ENCODE measurements at regions not wholly inside any gene's neighbourhood (a gene's known extent, or its start where the extent isn't known, plus 50 kb on each side); places are given as distances from the start of the nearest gene placed in this dataset.
"Not testable (repeated sequence)": the region's sequence is repeated elsewhere in the genome, so short reads cannot be mapped to it uniquely, and the experiment has no call there.

GRCh38 chr6:67462725-67463124, 1172.4 kb upstream of the ADGRB3 start:
- DNase-seq, result not testable (repeated sequence)

DNA sequence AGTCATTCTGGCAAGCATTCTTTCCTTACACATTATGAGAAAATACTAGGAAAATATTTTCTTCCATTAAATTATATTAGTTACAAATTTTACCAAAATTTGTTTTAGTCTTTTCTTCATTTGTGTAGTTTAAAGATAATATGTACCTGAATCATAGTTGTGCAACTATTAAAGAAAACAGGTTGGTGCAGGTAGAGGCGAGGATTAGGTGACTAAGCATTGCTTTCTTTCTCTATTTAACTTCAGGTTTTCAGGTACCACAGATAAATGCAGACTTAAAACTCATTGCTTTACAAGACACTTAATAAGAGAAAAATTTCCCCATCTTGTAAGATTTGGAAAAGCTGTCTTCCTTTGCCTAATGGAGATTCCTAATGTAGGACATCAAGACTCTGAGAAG, 1175.5 kb upstream of the ADGRB3 start:
- no peak for DNase-seq

DNA sequence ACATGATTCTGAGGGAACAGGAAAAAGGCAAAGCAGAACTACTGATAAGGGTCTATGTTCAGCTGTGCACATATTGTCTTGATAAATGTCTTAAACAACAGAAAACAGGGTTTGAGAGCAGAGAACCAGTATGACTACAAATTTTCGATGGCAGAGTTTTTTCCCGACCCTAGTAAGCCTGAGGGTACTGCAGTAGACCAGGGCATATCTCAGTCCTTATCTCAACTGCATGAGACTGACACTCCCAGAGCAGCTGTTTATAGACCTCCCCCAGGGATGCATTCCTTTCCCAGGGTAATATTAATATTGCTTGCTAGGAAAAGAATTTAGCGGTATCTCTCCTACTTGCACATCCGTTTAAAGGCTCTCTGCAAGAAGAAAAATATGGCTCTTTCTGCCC, 1176.8 kb upstream of the ADGRB3 start:
- DNase-seq, result no peak

DNA sequence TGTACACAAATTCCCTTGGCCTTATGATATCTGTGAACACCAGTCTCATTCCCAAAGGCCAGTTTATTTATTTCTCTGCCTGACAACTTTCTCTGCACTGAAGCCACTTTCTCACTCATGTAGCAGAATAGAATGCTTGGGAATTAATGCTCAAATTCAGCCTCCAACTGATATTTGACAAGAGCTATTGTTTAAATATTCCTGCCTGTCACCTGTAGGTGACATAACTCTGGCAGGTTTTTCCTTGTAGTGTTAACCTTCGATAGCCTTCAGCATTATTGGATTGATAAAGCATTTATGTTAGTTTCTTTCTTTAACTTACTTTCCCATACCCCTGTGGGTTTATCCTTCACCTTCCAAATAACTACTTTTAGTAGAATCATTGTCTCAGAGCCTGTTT, 1183.2 kb upstream of the ADGRB3 start:
- no peak for DNase-seq

DNA sequence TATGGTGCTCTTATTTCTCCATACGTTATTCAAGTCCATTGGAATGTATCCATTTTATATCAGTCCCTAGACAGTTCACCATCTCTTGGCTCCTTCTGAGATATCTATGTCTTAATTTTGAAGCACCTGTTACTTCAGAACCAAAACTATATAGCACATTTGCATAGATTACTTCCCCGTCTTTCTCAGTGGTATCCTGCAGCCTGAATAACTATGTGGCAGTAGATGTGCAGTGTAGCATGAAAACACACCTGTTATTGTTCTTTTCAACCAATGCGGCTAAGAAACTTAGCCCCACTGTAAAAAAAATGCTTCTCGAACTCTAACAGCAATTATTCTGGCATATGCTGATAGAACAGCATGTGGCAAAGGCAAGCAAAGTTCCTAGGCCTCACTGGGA, 1184.4 kb upstream of the ADGRB3 start:
- DNase-seq, result no peak

GRCh38 chr6:67449602-67450001, 1185.5 kb upstream of the ADGRB3 start:
- DNase-seq, result no peak

GRCh38 chr6:67433124-67433523, 1202.0 kb upstream of the ADGRB3 start:
- DNase-seq, result no peak

DNA sequence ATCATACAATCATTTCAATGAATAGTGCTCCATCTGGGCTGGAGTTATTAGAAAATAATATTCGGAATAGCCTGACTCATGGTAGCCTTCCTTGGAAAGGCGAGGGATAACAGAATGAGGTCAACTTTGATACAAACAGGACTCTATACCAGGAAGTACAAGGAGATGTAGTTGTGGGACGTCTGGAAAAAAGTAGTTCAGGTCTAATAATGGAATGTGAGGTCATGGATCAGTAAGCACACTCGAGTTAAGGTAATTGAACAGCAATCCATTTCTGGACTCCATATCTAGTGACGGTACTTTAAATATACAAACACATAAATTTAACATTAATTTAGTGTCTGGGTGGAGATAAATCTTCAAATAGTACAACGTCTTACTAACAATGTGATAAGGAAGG, 1204.0 kb upstream of the ADGRB3 start:
- DNase-seq, result no peak

DNA sequence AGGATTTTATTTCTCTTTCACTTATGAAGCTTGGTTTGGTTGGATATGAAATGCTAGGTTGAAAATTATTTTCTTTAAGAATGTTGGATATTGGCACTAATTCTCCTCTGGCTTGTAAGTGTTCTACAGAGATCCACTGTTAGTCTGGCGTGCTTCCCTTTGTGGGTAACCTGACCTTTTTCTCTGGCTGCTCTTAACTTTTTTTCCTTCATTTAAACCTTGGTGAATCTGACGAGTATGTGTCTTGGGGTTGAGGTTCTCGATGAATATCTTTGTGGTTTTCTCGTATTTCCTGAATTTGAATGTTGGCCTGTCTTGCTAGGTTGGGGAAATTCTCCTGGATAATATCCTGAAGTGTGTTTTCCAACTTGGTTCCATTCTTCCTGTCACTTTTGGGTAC, 1208.4 kb upstream of the ADGRB3 start:
- not testable (repeated sequence) for DNase-seq

GRCh38 chr6:67412035-67412434, 1223.0 kb upstream of the ADGRB3 start:
- no peak for DNase-seq

DNA sequence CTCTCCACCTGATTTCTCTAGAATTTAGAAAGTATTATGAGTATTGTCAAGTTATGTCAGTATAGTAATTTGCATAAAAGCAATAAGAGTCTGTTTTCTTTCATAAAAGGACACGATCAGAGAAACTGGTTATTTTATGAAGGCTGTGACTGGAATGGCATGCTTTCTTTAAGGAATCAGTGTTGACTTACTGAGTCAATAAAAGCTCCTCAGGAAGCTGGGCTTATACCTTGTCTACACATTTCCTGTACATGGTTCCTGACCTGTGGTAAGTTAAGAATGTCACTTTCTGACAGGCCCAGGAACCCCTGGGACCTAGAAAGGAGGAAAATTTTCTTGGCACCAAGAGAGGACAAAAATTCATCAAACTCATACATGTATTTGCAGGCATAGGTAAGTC, 1224.0 kb upstream of the ADGRB3 start:
- DNase-seq, result no peak

GRCh38 chr6:67394254-67394653, 1240.8 kb upstream of the ADGRB3 start:
- no peak for DNase-seq

DNA sequence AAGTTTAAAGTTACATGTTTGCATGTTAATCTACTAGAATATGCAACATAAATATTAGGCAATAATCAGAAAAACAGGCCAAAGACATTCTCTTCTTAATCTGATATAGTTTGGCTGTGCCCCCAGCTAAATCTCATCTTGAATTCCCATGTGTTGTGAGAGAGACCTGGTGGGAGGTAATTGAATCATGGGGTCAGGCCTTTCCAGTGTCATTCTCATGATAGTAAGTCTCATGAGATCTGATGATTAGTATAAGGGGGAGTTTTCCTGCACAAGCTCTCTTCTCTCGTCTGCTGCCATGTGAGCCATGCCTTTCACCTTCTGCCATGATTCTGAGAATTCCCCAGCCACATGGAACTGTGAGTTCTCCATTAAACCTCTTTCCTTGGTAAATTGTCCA, 1241.7 kb upstream of the ADGRB3 start:
- DNase-seq, result no peak

DNA sequence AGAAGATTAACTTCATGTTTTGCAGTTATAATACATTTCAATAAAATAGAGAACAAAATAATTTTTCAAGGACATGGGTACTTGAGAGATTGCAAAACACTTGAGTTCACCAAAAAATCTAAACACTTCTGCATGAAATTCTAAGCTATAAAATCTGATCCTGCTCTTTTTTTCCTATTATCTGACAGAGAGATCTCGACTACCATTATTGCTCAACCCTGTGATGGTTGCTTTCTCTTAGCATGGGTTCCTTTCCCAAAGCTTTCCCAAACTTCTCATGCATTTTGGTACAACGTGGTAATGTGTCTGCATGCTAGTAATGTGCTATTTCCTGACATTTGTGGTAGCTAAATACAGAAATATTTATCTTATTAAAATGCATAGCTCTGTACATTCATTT, 1243.1 kb upstream of the ADGRB3 start:
- DNase-seq, result no peak

- DNase-seq, result no peak
These were observed 1265.4 kb upstream of the ADGRB3 start for GRCh38 chr6:67369679-67370078.

GRCh38 chr6:67362976-67363375, 1272.1 kb upstream of the ADGRB3 start:
- DNase-seq, result no peak

DNA sequence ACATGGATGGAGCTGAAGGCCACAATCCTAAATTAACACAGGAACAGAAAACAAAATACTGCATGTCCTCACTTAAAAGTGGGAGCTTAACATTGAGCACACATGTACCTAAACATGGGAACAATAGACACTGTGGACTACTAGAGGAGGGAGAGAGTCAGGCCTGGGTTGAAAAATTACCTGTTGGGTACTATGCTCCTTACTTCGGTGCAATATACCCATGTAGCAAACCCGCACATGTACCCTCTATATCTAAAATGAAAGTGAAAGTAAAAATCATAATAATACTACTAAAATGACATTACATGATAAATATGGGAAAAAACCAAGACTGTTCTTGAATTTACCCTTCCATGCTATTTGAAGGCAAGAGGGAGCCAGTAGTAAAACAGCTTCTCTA, 1273.8 kb upstream of the ADGRB3 start:
- DNase-seq, result no peak

GRCh38 chr6:67358241-67358640, 1276.8 kb upstream of the ADGRB3 start:
- DNase-seq, result no peak

GRCh38 chr6:67353861-67354260, 1281.2 kb upstream of the ADGRB3 start:
- DNase-seq, result no peak

GRCh38 chr6:67352717-67353116, 1282.4 kb upstream of the ADGRB3 start:
- DNase-seq, result no peak

- DNase-seq, result no peak
These were observed 1284.4 kb upstream of the ADGRB3 start for GRCh38 chr6:67350729-67351128.

- no peak for DNase-seq
These were observed 1289.1 kb upstream of the ADGRB3 start for GRCh38 chr6:67345946-67346345.

GRCh38 chr6:67336014-67336413, 1299.1 kb upstream of the ADGRB3 start:
- no peak for DNase-seq

- DNase-seq, result no peak
These were observed 1303.8 kb upstream of the ADGRB3 start for GRCh38 chr6:67331304-67331703.

- DNase-seq, result no peak
These were observed 1306.8 kb upstream of the ADGRB3 start for GRCh38 chr6:67328269-67328668.

- no peak for DNase-seq
These were observed 1334.5 kb upstream of the ADGRB3 start for GRCh38 chr6:67300430-67301040.
